WTC11 (cell line): ENCODE measurements at regions not wholly inside any gene's neighbourhood (a gene's known extent, or its start where the extent isn't known, plus 50 kb on each side); places are given as distances from the start of the nearest gene placed in this dataset.

Source experiments
- ATAC-seq: fragments of 200-7000 bp; cut with Tn5 transposase; 2 replicates; pipeline ENCODE4 v1.10.0; 2021; ENCODE audit warnings: mild to moderate bottlenecking, moderate library complexity
- CTCF ChIA-PET: fragments of 300-600 bp; sonication (Branson Sonifier 250); formaldehyde crosslinking; loops from one replicate; lab custom pipeline; 2021; ENCODE audit warnings: antibody characterized with exemption; lab: Charles Lee
- POLR2A ChIA-PET: fragments of 350-600 bp; sonication (Branson Sonifier 250); formaldehyde crosslinking; loops from one replicate; lab custom pipeline; 2021; ENCODE audit warnings: antibody characterized with exemption; lab: Charles Lee
- DNase-seq: peaks from one replicate; pipeline ENCODE4 v3.0.0; 2021; ENCODE audit warnings: low spot score
- H3K27ac Mint-ChIP-seq: 2 replicates; pipeline ENCODE4 v1.8.0; 2021; ENCODE audit warnings: mixed read lengths
- H3K27me3 Mint-ChIP-seq: 2 replicates; pipeline ENCODE4 v1.8.0; 2021; ENCODE audit warnings: low read depth, mild to moderate bottlenecking, moderate library complexity, mixed read lengths
- H3K36me3 Mint-ChIP-seq: 2 replicates; pipeline ENCODE4 v1.8.0; 2021; ENCODE audit warnings: mixed read lengths
- H3K4me1 Mint-ChIP-seq: 2 replicates; pipeline ENCODE4 v1.8.0; 2022; ENCODE audit warnings: mixed read lengths
- H3K4me3 Mint-ChIP-seq: 2 replicates; pipeline ENCODE4 v1.8.0; 2021; ENCODE audit warnings: mild to moderate bottlenecking, moderate library complexity, mixed read lengths
- H3K9me3 Mint-ChIP-seq: 2 replicates; pipeline ENCODE4 v1.8.0; 2021; ENCODE audit warnings: mixed read lengths
- ATF1 ChIP-seq: sonication (generic); formaldehyde crosslinking; IDR thresholded peaks from 2 replicates; pipeline ENCODE4 v1.8.1; 2023; ENCODE audit warnings: mild to moderate bottlenecking, moderate library complexity, missing genetic modification reagents
- ETV6 ChIP-seq: sonication (generic); formaldehyde crosslinking; IDR thresholded peaks from 2 replicates; pipeline ENCODE4 v1.8.1; 2022; ENCODE audit warnings: mild to moderate bottlenecking, missing genetic modification reagents
- FOXJ3 ChIP-seq: sonication (generic); formaldehyde crosslinking; IDR thresholded peaks from 2 replicates; pipeline ENCODE4 v1.9.0; 2021; ENCODE audit warnings: missing genetic modification reagents, mild to moderate bottlenecking, borderline replicate concordance
- FOXK1 ChIP-seq: sonication (generic); formaldehyde crosslinking; IDR thresholded peaks from 2 replicates; pipeline ENCODE4 v1.8.0; 2022; ENCODE audit warnings: mild to moderate bottlenecking, moderate library complexity, missing genetic modification reagents
- GTF2I ChIP-seq: fragments of 250-450 bp; sonication (Bioruptor Pico); conservative IDR thresholded peaks from 2 replicates; pipeline ENCODE4 v1.4.0; 2021; ENCODE audit warnings: mild to moderate bottlenecking
- IRF2 ChIP-seq: sonication (generic); formaldehyde crosslinking; IDR thresholded peaks from 2 replicates; pipeline ENCODE4 v1.8.0; 2022; ENCODE audit warnings: low read depth, missing genetic modification reagents, borderline replicate concordance
- JAZF1 ChIP-seq: fragments of 250-450 bp; sonication (Bioruptor Pico); IDR thresholded peaks from 2 replicates; pipeline ENCODE4 v1.9.0; 2021; ENCODE audit warnings: moderate library complexity, mild to moderate bottlenecking, inconsistent platforms
- JUN ChIP-seq: sonication (generic); formaldehyde crosslinking; IDR thresholded peaks from 2 replicates; pipeline ENCODE4 v1.8.0; 2023; ENCODE audit warnings: mild to moderate bottlenecking, missing genetic modification reagents
- KAT7 ChIP-seq: sonication (generic); formaldehyde crosslinking; IDR thresholded peaks from 2 replicates; pipeline ENCODE4 v1.8.1; 2023; ENCODE audit warnings: missing genetic modification reagents, mild to moderate bottlenecking, borderline replicate concordance
- MAX ChIP-seq: sonication (generic); formaldehyde crosslinking; IDR thresholded peaks from 2 replicates; pipeline ENCODE4 v1.8.0; 2022; ENCODE audit warnings: mild to moderate bottlenecking, missing genetic modification reagents
- NFYB ChIP-seq: sonication (generic); formaldehyde crosslinking; conservative IDR thresholded peaks from 2 replicates; pipeline ENCODE4 v1.8.0; 2022; ENCODE audit warnings: low read depth, missing genetic modification reagents
- PRRX2 ChIP-seq: fragments of 250-450 bp; sonication (Bioruptor Pico); IDR thresholded peaks from 2 replicates; pipeline ENCODE4 v1.8.0; 2021; ENCODE audit warnings: mild to moderate bottlenecking
- SP1 ChIP-seq: sonication (generic); formaldehyde crosslinking; conservative IDR thresholded peaks from 2 replicates; pipeline ENCODE4 v1.8.1; 2022; ENCODE audit warnings: missing genetic modification reagents
- ZNF121 ChIP-seq: sonication (generic); formaldehyde crosslinking; IDR thresholded peaks from 2 replicates; pipeline ENCODE4 v1.8.0; 2023; ENCODE audit warnings: missing genetic modification reagents
- ZNF263 ChIP-seq: sonication (generic); formaldehyde crosslinking; IDR thresholded peaks from 2 replicates; pipeline ENCODE4 v1.8.1; 2022; ENCODE audit warnings: low read depth, mild to moderate bottlenecking, moderate library complexity, missing genetic modification reagents
- ZNF425 ChIP-seq: fragments of 250-450 bp; sonication (Bioruptor Pico); conservative IDR thresholded peaks from 2 replicates; pipeline ENCODE4 v1.9.0; 2021; ENCODE audit warnings: mild to moderate bottlenecking
- TF ChIP-seq, protein P1 (sequence below): fragments of 250-450 bp; sonication (Bioruptor Pico); IDR thresholded peaks from 2 replicates; pipeline ENCODE4 v2.1.2; 2022; ENCODE audit warnings: mild to moderate bottlenecking, moderate library complexity
- TF ChIP-seq, protein P2 (sequence below): sonication (generic); formaldehyde crosslinking; IDR thresholded peaks from 2 replicates; pipeline ENCODE4 v1.8.1; 2023; ENCODE audit warnings: mild to moderate bottlenecking, missing genetic modification reagents, borderline replicate concordance
- TF ChIP-seq, protein P3 (sequence below): sonication (generic); formaldehyde crosslinking; IDR thresholded peaks from 2 replicates; pipeline ENCODE4 v1.8.0; 2023; ENCODE audit warnings: missing genetic modification reagents
- TF ChIP-seq, protein P4 (sequence below): fragments of 250-450 bp; sonication (Bioruptor Pico); IDR thresholded peaks from 2 replicates; pipeline ENCODE4 v1.9.0; 2021; ENCODE audit warnings: mild to moderate bottlenecking

DNA sequence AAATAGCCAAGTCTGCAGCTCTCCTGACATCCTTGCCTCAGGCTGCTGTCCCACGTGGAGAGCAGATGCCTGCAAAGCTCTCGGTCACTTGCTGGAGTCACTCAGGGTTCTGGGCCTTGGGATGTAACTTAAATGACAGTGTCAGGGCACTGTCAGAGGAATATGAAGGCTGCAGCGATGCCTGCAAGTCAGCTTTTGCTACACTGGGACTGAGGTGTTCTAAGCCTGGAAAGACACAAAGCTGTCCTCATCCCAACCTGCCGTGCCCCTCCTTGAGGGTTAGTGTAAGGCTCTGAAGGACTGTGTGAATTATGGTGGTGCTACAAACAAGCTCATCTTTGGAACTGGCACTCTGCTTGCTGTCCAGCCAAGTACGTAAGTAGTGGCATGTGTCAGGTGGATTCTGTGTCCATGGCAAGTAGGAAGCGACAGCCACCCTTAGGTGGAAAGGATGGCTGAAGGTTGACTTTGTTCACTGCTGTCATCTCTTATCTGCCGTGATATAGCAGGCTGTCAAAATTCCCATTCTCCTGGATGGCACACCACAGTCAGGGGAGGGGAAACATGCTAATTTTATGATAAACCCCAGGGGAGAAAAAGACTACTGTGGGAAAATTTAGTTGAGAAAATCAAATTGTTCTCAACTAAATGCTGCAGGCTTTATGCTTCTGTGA is 79.9 kb downstream of the DAD1 start:
- POLR2A ChIA-PET = no interaction called here
- no peak for ATAC-seq
- no peaks in the 10 kb centered on the region for H3K9me3 Mint-ChIP-seq
- no peak for DNase-seq
- no peak overlapping the region for H3K27ac Mint-ChIP-seq
- peaks cover 45% of the 10 kb centered on the region for H3K4me1 Mint-ChIP-seq
- CTCF ChIA-PET = interaction anchor here (1.0 to 1.8 kb wide), 6 partner anchors 19 to 134 kb away, joined by 3 to 11 read pairs (median 4); no protein-coding TSS in a partner anchor
- H3K27me3 Mint-ChIP-seq = no peaks in the 10 kb centered on the region
- no peak overlapping the region for H3K4me3 Mint-ChIP-seq
- TF ChIP-seq SP1 (no peak), FOXK1 (CRISPR knock-in tag) (no peak), FOXJ3 (CRISPR knock-in tag) (no peak), IRF2 (CRISPR knock-in tag) (no peak), ZNF121 (CRISPR knock-in tag) (no peak), KAT7 (no peak), MAX (CRISPR knock-in tag) (no peak), JAZF1 (CRISPR knock-in tag) (no peak), ZNF425 (CRISPR knock-in tag) (no peak), PRRX2 (no peak), ZNF263 (CRISPR knock-in tag) (no peak), GTF2I (no peak), ETV6 (CRISPR knock-in tag) (no peak), JUN (no peak), NFYB (CRISPR knock-in tag) (no peak), ATF1 (CRISPR knock-in tag) (no peak)
- TF ChIP-seq, protein P1, sequence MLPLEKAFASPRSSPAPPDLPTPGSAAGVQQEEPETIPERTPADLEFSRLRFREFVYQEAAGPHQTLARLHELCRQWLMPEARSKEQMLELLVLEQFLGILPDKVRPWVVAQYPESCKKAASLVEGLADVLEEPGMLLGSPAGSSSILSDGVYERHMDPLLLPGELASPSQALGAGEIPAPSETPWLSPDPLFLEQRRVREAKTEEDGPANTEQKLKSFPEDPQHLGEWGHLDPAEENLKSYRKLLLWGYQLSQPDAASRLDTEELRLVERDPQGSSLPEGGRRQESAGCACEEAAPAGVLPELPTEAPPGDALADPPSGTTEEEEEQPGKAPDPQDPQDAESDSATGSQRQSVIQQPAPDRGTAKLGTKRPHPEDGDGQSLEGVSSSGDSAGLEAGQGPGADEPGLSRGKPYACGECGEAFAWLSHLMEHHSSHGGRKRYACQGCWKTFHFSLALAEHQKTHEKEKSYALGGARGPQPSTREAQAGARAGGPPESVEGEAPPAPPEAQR = no peak
- TF ChIP-seq, protein P2, sequence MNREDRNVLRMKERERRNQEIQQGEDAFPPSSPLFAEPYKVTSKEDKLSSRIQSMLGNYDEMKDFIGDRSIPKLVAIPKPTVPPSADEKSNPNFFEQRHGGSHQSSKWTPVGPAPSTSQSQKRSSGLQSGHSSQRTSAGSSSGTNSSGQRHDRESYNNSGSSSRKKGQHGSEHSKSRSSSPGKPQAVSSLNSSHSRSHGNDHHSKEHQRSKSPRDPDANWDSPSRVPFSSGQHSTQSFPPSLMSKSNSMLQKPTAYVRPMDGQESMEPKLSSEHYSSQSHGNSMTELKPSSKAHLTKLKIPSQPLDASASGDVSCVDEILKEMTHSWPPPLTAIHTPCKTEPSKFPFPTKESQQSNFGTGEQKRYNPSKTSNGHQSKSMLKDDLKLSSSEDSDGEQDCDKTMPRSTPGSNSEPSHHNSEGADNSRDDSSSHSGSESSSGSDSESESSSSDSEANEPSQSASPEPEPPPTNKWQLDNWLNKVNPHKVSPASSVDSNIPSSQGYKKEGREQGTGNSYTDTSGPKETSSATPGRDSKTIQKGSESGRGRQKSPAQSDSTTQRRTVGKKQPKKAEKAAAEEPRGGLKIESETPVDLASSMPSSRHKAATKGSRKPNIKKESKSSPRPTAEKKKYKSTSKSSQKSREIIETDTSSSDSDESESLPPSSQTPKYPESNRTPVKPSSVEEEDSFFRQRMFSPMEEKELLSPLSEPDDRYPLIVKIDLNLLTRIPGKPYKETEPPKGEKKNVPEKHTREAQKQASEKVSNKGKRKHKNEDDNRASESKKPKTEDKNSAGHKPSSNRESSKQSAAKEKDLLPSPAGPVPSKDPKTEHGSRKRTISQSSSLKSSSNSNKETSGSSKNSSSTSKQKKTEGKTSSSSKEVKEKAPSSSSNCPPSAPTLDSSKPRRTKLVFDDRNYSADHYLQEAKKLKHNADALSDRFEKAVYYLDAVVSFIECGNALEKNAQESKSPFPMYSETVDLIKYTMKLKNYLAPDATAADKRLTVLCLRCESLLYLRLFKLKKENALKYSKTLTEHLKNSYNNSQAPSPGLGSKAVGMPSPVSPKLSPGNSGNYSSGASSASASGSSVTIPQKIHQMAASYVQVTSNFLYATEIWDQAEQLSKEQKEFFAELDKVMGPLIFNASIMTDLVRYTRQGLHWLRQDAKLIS = no peak
- TF ChIP-seq, protein P3, sequence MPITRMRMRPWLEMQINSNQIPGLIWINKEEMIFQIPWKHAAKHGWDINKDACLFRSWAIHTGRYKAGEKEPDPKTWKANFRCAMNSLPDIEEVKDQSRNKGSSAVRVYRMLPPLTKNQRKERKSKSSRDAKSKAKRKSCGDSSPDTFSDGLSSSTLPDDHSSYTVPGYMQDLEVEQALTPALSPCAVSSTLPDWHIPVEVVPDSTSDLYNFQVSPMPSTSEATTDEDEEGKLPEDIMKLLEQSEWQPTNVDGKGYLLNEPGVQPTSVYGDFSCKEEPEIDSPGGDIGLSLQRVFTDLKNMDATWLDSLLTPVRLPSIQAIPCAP (CRISPR knock-in tag) = no peak
- TF ChIP-seq, protein P4, sequence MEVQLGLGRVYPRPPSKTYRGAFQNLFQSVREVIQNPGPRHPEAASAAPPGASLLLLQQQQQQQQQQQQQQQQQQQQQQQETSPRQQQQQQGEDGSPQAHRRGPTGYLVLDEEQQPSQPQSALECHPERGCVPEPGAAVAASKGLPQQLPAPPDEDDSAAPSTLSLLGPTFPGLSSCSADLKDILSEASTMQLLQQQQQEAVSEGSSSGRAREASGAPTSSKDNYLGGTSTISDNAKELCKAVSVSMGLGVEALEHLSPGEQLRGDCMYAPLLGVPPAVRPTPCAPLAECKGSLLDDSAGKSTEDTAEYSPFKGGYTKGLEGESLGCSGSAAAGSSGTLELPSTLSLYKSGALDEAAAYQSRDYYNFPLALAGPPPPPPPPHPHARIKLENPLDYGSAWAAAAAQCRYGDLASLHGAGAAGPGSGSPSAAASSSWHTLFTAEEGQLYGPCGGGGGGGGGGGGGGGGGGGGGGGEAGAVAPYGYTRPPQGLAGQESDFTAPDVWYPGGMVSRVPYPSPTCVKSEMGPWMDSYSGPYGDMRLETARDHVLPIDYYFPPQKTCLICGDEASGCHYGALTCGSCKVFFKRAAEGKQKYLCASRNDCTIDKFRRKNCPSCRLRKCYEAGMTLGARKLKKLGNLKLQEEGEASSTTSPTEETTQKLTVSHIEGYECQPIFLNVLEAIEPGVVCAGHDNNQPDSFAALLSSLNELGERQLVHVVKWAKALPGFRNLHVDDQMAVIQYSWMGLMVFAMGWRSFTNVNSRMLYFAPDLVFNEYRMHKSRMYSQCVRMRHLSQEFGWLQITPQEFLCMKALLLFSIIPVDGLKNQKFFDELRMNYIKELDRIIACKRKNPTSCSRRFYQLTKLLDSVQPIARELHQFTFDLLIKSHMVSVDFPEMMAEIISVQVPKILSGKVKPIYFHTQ (CRISPR knock-in tag) = no peak
- TF ChIP-seq, all 79 proteins: peak for 0
- no peaks in the 10 kb centered on the region for H3K36me3 Mint-ChIP-seq
